ENCODE measurements at regions not wholly inside any gene's neighbourhood (a gene's known extent, or its start where the extent isn't known, plus 50 kb on each side); places are given as distances from the start of the nearest gene placed in this dataset.

DNA sequence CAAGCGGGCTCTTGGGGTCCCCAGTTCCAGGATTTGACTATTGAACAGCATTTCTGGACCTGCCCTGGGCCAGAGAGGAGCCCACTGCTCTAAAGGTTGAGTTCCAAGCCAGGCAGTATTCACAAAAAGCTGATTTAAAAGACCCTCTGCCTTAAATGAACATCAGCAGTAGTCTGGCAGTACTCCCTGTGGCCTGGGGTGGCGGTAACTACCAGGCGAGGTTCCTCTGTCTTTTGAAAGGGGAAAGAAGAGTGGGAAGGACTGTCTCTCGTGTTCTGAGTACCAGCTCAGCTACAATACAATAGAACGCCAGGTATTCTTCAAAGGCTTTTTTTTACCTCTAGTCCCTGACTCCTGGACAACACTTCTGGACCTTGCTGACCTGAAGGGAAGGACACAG is 456.4 kb upstream of the TEX13C start:
- TF ChIP-seq CTCF (IDR thresholded peaks at IDR 0.05) (no peak), POLR2A (IDR thresholded peaks at IDR 0.05) (no peak)
- H3K27me3 ChIP-seq: no peaks in the 10 kb centered on the region
- H3K27ac ChIP-seq: no peak overlapping the region
- no peaks in the 10 kb centered on the region for H3K36me3 ChIP-seq
- no peak overlapping the region for H3K4me3 ChIP-seq
- DNase-seq: no peak
- no peaks in the 10 kb centered on the region for H3K4me1 ChIP-seq
- H3K9me3 ChIP-seq: no peaks in the 10 kb centered on the region

- Histone ChIP-seq H3K36me3 (no peaks in the 10 kb centered on the region), H3K27me3 (no peaks in the 10 kb centered on the region), H3K9me3 (no peaks in the 10 kb centered on the region), H3K4me3 (no peak overlapping the region), H3K27ac (no peak overlapping the region), H3K4me1 (no peaks in the 10 kb centered on the region)
- no peak for TF ChIP-seq POLR2A (IDR thresholded peaks at IDR 0.05)
- TF ChIP-seq CTCF (IDR thresholded peaks at IDR 0.05): no peak
- DNase-seq: no peak
Observed at GRCh38 chrX:124887572-124887971, 432.1 kb upstream of the TEX13C start.

- no peak for DNase-seq
- Histone ChIP-seq H3K4me3 (no peak overlapping the region), H3K27ac (no peak overlapping the region), H3K9me3 (no peaks in the 10 kb centered on the region), H3K36me3 (no peaks in the 10 kb centered on the region), H3K27me3 (no peaks in the 10 kb centered on the region), H3K4me1 (no peaks in the 10 kb centered on the region)
- no peak for TF ChIP-seq POLR2A (IDR thresholded peaks at IDR 0.05)
- TF ChIP-seq CTCF (IDR thresholded peaks at IDR 0.05): no peak
Observed at GRCh38 chrX:124895947-124896346, 423.7 kb upstream of the TEX13C start.

GRCh38 chrX:124902953-124903352 is 416.7 kb upstream of the TEX13C start:
- TF ChIP-seq POLR2A (IDR thresholded peaks at IDR 0.05) (no peak), CTCF (IDR thresholded peaks at IDR 0.05) (no peak)
- no peaks in the 10 kb centered on the region for H3K36me3 ChIP-seq
- H3K9me3 ChIP-seq: no peaks in the 10 kb centered on the region
- no peak overlapping the region for H3K27ac ChIP-seq
- H3K27me3 ChIP-seq: no peaks in the 10 kb centered on the region
- no peaks in the 10 kb centered on the region for H3K4me1 ChIP-seq
- no peak for DNase-seq
- no peak overlapping the region for H3K4me3 ChIP-seq

DNA sequence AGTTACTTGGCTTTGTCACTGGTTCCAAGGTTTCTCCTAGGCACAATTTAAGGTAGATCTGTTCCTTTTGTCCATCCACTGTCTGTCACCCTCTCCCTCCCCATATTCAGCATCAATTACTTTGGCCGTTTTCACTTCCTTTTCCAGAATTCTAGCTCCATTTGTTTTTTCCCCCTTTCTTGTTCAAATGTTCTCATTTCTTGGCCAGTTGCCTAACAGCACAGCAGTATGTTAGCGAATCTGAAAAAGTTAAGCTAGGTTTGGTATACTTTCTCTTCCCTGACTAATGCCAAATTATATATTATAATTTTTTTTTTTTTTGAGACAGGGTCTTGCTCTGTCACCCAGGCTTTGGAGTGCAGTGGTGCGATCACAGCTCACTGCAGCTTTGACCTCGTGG is 409.1 kb upstream of the TEX13C start:
- Histone ChIP-seq H3K4me3 (no peak overlapping the region), H3K36me3 (no peaks in the 10 kb centered on the region), H3K27ac (no peak overlapping the region), H3K9me3 (no peaks in the 10 kb centered on the region), H3K4me1 (no peaks in the 10 kb centered on the region), H3K27me3 (no peaks in the 10 kb centered on the region)
- no peak for DNase-seq
- no peak for TF ChIP-seq POLR2A (IDR thresholded peaks at IDR 0.05)
- TF ChIP-seq CTCF (IDR thresholded peaks at IDR 0.05): no peak

- Histone ChIP-seq H3K4me3 (no peak overlapping the region), H3K27ac (no peak overlapping the region), H3K27me3 (no peaks in the 10 kb centered on the region), H3K4me1 (no peaks in the 10 kb centered on the region), H3K36me3 (no peaks in the 10 kb centered on the region), H3K9me3 (no peaks in the 10 kb centered on the region)
- DNase-seq: no peak
- no peak for TF ChIP-seq POLR2A (IDR thresholded peaks at IDR 0.05)
- no peak for TF ChIP-seq CTCF (IDR thresholded peaks at IDR 0.05)
Observed at GRCh38 chrX:124917011-124917410, 402.7 kb upstream of the TEX13C start.
